Suprapubic skin (tissue), 4 donors: ENCODE measurements at regions not wholly inside any gene's neighbourhood (a gene's known extent, or its start where the extent isn't known, plus 50 kb on each side); places are given as distances from the start of the nearest gene placed in this dataset.

ENCODE experiments used
- CTCF ChIP-seq, 2 donors: fragments of 200-600 bp in 1 of 2; fragments of 450-650 bp in 1 of 2; sonication (generic) in 1 of 2; IDR thresholded peaks; one replicate each; pipeline ENCODE4 v1.5.1; 2016 to 2019; ENCODE audit warnings: antibody characterized with exemption in 2 of 2, mild to moderate bottlenecking in 1 of 2, moderate library complexity in 1 of 2
- EP300 ChIP-seq: sonication (generic); formaldehyde crosslinking; IDR thresholded peaks from one replicate; pipeline ENCODE4 v1.6.1; 2017; ENCODE audit warnings: antibody characterized with exemption
- POLR2AphosphoS5 ChIP-seq, 3 donors: sonication (generic); formaldehyde crosslinking; IDR thresholded peaks; one replicate each; pipeline ENCODE4 v1.6.1; 2017; ENCODE audit warnings: antibody characterized with exemption in 3 of 3

GRCh38 chr2:196234672-196235071 lies 63.3 kb upstream of the STK17B start:
- TF ChIP-seq POLR2AphosphoS5 (IDR thresholded peaks at IDR 0.05) (no peak), EP300 (no peak), CTCF (IDR thresholded peaks at IDR 0.05) (no peak)
